ENCODE measurements at regions not wholly inside any gene's neighbourhood (a gene's known extent, or its start where the extent isn't known, plus 50 kb on each side); places are given as distances from the start of the nearest gene placed in this dataset.
"Not testable (repeated sequence)": the region's sequence is repeated elsewhere in the genome, so short reads cannot be mapped to it uniquely, and the experiment has no call there.

- no peak for DNase-seq
Observed at GRCh38 chr6:28771401-28772267, 152.2 kb downstream of the TRIM27 start.

- DNase-seq = no peak
Observed at GRCh38 chr6:28772480-28773381, 151.1 kb downstream of the TRIM27 start.

DNA sequence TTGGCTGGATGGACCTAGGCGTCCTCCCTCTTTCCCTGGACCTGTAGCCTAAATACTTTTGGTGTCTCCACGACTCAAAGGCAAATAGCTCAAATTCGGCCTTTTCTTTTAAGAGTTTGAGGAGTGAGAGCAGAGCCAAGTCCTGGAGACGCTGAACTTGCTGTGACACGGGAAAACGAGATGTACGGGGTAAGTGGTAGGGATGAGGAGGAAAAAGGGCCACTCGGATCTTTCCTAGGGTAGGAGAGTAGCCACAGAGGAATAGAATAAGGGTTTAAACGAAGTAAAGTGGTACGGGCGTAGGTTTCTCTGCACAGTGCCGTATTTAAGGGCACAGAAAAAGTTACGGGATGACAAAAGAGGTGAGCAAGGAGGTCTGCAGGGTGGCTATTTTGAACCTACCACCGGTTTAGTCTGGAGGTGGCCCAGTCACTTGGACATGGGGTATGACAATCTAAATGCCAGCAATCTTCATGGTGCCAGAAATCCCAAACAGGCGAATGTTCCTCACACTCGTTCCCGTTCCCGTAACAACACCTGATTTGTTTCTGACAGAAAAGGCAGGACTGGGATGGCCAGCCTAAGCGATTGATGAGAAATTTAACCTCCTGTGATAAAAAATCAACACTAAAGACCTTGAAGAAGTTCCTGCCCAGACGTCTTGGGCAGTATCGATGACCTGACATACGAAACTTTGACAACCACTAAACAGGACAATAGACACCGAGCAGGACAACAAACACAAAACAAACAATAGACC, 149.3 kb downstream of the TRIM27 start:
- DNase-seq = no peak

DNA sequence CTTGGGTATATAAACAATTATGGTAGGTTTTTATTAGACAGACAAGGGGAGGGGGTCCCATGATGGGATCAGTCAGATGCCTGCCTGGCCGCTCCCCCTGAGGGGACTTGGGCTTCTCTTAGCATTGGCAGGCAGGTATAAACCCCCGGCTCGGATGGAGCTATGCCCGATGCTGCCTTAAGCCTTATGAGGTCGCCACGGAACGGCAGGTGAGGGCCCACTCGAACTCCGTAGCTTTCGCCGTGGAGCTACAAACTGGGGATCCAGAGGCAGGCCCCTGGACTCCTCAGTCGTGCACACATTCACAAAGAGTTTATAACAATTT, 148.8 kb downstream of the TRIM27 start:
- no peak for DNase-seq

GRCh38 chr6:28775405-28776129, 148.2 kb downstream of the TRIM27 start:
- no peak for DNase-seq

- DNase-seq = no peak
Observed at GRCh38 chr6:28776269-28777146, 147.3 kb downstream of the TRIM27 start.

- DNase-seq = no peak
Observed at GRCh38 chr6:28777147-28777461, 146.7 kb downstream of the TRIM27 start.

- DNase-seq = no peak
Observed at GRCh38 chr6:28782113-28782673, 141.6 kb downstream of the TRIM27 start.

DNA sequence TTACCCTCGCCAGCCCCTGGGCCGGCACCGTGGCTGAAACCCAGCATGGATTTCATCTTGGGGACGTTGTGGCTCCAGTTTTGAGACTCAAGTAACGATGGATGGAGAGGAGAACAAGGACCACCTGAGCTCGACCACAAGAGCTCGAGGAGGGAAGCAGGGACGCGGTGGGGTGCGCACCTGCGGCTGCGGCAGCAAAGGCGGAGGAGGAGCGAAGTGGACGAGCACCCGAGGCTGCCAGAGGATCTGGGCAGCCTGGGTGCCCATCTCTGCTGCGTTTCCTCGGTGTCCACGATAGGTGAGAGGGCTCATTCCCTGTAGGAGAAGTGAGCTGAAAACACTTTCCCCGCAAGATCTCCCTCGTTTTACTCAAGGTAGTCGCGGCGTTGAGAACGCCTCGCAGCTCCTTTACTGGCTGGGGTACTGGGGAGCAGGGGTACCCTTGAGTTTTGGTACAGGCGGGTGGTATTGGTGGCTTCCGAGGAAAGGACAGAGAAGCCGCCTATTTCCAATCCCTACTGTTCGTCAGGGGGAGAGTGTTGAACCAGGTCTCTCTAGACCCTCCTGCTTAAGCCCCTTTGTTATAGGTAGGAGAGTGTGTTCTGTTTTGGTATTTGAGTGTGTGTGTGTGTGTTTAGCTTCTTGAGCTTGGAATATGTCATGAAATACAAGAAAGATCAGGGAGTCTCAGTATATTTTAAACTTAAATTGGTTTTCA, 137.7 kb downstream of the TRIM27 start:
- DNase-seq = no peak

DNA sequence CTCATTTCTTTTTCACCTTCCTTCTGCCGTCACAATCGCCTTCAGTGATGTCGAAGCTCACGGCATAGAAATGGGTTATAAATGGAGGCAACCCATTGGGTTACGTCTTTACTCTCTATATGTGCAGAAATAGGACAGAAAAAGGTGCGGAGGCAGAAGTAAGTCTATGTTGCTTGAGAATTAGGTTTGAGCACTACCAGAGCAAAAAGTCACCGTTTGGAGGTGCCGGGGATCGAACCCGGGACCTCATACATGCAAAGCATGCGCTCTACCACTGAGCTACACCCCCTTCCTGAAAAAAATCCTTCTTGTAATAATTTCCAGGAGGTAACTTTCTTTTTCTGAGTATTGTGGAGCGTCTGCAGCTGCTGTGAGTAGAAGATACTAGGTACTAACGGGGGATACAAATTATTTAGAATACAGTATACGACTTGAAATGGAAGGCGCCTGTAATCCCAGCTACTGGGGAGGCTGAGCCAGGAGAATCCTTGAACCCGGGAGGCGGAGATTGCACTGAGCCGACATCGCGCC, 134.2 kb downstream of the TRIM27 start:
- DNase-seq = no peak

- no peak for DNase-seq
Observed at GRCh38 chr6:28791002-28791383, 132.8 kb downstream of the TRIM27 start.

DNA sequence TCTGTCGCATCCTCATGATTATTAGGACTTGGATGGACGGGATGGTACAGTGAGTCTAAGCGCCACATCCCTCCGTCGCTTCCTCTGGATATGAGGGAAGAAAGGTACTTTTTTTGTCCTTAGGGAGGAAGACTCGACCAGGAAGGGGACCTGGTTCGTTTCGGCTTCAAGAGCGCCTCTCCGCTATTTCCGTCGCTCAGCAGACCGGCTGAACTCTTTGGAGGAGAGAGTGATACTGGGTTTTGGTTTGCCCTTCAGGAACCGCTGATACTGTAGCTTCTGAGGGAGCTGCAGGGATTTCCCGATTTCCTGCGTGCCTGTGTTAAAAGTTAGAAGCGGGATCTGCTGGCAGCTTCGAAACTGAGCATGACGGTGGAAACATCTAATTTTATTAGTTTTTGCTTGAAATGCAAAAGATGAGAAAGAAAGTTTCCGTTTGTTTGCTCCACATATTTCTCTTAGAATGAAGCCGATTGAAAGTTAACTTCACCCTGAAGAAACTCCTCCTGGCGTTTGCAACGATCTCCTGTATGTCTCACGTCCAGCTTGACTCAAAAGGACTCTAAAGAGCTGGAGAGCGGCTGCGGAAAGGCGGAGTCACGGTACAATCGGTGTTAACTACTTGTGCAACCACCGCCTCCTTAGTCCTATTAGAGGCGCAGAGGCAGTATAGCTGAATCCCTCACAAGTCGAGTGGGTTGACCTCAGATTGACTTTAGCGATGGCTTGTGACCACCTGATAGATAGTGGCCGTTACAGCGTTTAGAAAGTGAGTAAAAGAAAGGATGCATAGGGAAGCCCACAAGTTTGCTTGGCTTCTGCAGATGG, 129.4 kb downstream of the TRIM27 start:
- no peak for DNase-seq

DNA sequence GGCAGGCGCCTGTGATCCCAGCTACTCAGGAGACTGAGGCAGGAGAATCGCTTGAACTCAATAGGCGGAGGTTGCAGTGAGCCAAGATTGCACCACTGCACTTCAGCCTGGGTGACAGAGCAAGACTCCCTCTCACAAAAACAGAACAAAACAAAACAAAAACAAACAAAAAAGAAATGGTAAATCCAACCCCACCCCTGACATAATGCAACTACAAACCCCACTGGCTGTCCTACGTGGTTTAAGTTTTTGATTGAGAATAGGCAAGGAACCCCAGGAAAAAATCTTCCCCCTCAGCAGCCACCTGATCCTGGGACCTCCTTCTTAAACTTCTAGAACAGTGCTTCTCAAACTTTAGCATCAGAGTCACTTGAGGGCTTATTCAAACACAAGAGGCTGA, 123.1 kb downstream of the TRIM27 start:
- not testable (repeated sequence) for DNase-seq

- no peak for DNase-seq
Observed at GRCh38 chr6:28802417-28803336, 121.1 kb downstream of the TRIM27 start.

DNA sequence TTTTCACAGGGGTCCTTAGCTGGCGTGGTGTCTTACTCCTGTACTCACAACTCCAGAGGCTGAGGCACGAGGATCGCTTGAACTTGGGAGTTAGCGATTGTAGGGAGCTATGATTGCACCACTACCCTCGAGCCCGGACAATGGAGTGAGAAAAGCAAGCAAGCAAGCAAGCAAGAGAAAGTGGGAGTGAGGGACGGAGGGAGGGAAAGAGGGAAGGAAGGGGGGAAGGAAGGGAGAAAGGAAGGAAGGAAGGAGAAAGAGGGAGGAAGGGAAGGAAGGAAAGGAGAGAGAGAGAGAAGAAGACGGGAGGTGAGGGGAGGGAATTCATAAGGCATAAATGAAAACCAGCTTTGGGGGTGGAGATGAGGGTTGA, 120.5 kb downstream of the TRIM27 start:
- no peak for DNase-seq

GRCh38 chr6:28807682-28808280, 116.0 kb downstream of the TRIM27 start:
- DNase-seq = no peak

GRCh38 chr6:28808383-28808782, 115.4 kb downstream of the TRIM27 start:
- DNase-seq = no peak
